HG02678 (cell line): ENCODE measurements at regions not wholly inside any gene's neighbourhood (a gene's known extent, or its start where the extent isn't known, plus 50 kb on each side); places are given as distances from the start of the nearest gene placed in this dataset.

ENCODE experiments used
- ATAC-seq: cut with Tn5 transposase; IDR thresholded peaks from one replicate; pipeline ENCODE4 v1.9.1; 2021; ENCODE audit warnings: mild to moderate bottlenecking, moderate library complexity; ENCODE audit not compliant: unreplicated experiment

DNA sequence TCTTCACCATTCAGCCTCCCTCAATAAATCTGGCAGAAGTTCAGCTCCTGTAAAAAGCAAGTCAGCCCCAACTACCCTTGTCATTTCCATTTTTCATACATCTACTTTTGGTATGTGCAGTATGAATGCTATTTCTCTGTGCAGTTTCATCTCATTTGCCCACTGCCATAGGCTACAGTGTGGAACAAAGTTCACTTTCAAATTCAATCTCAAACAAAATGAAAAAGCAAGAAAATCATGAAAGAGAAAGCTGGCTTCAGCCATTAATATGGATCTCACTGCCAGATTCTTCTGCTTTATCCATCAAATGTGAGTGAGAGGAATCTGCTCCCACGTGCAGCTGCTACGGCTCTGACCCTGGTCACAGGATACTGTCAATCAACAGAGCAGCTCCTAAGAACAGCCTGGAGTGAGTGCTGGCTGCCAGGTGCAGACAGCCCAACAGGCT lies 494.2 kb downstream of the ZNF608 start:
- ATAC-seq = no peak

GRCh38 chr5:124245276-124245675 lies 501.2 kb downstream of the ZNF608 start:
- no peak for ATAC-seq

GRCh38 chr5:124240732-124241131 lies 505.7 kb downstream of the ZNF608 start:
- ATAC-seq = no peak

DNA sequence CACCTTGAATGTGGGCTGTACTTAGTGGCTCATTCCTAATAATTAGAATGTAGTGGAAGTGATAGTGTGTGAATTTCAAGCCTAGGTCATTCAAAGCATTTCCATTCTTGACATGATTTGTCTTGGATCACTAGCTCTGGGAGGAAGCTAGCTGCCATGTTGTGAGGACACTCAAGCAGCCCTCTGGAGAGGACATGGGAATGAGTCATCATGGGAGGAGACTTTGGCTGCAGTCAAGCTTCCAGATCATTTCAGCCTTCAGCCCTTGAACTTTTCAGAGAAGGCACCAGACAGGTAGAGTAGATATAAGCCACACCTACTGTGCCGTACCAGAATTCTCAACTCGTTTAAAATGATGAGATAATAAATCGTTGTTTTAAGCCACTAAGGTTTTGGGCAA lies 506.9 kb downstream of the ZNF608 start:
- no peak for ATAC-seq

DNA sequence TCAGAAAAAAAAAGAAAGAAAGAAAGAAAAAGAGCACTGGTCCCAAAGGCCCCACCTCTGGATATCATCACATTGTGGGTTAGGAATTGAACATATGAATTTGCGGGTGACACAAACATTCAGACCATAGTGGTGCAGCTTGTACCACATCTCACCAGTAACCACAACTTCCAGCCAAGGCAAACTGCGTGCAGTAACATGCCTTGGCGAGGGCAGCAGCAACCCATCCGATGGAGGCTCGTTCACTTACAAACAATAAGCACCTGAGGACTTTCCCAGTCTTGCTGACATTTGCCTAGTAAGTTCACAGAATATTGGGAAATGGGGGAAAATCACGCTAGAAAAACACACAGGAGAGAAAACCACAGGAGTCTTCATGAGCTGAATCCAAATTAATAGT lies 508.1 kb downstream of the ZNF608 start:
- no peak for ATAC-seq

DNA sequence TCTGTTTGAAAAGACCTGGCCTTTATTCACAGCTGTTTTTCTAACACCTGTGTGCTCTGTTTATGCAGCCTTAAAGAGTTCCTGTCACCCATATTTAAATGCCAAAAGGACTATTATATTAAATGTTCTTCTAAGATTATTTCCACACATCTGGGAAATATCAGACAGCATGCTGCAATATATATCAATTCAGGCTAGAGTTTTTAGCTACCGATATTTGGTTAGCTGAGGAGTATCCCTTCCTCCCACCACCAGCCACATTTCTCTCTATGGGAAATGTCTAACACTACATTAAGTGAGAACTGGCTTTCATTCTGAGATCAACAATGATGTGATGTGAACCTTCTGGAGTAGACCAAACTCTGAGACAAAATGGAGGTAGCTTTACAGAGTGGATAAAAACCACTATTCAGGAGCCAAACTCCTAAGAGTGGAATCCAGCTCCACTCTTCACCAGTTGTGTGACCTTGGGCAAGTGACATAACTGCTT lies 509.2 kb downstream of the ZNF608 start:
- ATAC-seq = no peak

DNA sequence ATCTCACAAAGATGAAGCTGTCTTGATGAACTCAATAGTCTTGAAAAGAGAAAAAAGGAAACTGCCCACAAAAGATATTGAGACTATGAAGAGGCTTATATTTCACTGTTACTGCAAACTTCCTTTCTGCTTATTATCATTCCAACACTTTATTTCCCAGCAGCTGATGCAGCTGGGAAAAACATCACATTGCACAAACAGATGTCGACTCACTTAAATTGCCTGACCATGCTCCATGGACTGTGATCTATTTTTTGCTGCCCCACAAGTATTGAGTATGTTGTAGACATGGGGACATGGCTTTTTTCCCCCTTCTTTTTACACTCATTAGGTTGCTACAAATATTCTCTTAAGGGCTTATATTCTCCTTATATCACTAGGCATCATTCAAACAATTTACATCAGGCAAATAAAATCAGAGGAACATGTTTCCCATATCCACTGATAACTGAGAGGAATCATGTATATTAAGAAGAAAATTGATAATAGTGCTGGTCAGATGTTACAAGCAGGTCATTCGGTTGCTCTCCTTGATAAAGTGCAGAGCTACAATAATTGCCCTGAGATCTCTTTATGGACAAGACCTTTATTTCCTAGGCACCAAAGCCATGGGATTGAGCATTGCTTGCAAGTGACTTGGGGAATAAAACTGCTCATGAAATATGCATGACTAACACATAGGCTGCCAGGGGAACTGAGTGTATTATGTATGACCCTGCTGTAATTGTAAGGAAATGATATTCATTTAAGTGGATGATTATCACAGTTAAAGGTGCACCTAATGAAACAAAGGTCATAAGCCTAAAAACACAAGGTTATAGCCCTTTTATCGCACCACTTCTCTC lies 509.9 kb downstream of the ZNF608 start:
- ATAC-seq = no peak

GRCh38 chr5:124235576-124235975 lies 510.9 kb downstream of the ZNF608 start:
- ATAC-seq = no peak

DNA sequence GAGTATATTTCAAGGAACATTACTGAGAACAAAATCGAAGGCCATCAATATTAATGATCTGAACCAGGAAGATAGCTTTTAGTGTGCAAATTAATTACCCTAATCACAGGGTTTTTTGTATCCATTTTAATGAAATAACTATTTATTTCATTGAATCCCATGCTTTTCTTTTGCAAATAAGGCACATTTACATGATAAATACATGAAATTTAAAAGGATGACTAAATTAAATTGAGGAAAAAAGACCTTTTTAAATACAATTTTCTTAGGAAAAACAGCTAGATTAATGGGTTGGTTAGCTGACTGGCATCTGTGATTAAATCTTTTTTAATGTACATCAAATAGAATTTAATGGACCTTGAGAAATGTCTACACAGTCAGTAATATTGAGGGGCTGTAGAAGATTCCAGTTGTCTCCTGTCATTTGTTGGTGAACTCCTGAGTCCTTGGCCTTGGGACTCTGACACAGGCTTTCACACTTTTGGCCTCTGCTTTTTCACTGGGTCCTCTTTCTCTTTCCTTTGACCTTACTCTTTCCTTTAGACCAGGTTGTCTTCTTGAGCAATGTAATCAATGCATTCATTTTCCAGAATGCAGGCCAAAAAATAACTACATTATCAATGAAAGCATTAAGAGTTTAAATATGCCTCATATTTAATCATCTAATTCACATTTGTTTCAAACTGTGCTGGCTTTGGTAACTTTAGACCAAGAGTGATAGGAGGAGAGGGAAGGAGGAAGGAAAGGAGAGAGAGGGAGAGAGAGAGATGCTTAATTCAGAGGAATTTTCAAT lies 511.5 kb downstream of the ZNF608 start:
- ATAC-seq = no peak

DNA sequence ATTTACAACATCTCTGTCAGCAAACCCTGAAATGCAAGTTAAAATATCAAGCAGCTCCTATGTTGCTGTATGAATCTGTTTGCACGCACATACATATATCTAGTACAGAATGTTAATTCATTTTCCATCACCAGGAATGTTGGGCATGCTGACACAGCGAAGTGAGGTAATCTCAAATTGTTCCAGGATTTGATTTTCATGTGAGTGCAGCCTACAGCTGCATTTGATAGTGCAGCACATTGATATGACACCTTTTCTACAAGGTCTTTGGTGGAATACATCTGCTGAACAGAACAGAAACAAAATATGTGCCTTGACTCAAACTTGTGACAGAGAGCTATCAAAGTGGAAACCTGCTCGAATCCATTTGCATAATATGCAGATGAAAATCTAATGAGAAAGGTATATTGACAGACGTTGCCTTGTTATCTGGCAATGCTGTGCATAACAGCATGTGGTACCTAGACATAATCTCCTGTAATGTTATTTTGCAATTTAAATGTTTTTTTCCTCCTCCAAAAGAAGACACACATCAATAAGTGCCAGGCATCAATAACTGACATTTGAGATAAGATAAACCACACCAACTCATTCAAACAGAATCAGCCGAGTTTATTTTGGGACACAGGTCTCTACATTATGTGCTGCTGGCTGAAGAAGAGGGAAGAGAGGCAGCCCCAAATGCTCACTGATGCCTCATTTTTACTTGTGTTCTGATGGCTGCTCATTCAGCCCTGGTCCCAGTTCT lies 512.2 kb downstream of the ZNF608 start:
- ATAC-seq = no peak

DNA sequence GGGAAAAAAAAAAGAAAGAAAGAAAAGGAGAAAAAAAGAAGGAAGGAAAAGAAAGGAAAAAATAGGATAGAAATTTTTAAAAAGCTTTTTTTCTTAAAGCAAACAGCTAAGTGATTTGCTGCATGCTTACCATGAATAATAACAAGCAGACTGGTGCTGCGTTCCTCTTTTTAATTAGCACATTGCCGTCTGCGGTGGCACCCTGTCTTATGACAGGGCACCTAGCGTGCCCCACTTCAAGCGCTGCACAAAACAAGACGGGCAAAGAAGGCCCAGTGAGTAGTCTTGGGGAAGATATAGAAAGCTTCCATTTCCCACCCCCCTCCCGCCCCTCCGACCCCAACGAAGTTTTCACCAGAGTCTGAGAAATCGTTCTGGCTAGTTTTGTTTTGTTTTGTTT lies 513.9 kb downstream of the ZNF608 start:
- no peak for ATAC-seq

- no peak for ATAC-seq
Measured at GRCh38 chr5:124231802-124232201, 514.6 kb downstream of the ZNF608 start.

GRCh38 chr5:124231230-124231629 lies 515.2 kb downstream of the ZNF608 start:
- no peak for ATAC-seq

DNA sequence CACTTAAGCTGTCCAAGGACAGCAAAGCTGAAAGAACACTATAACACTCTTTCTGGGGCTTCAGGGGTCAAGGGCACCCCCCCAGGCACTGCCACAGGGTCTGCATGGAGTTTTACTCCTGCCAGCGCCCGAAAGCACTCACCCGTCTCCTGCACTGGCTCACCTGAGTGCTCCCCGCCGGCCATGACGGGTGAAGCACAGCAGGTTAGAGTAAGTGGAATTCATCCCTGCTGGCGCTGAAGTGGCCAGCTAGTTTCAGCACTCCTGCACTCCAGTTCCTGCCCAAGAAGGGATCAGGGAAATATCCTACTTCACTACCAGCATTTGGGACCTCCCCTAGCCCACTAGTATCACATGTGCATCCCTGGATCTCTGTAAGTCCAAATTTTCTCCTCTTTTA lies 516.0 kb downstream of the ZNF608 start:
- ATAC-seq = no peak

- no peak for ATAC-seq
Measured at GRCh38 chr5:124229352-124229751, 517.1 kb downstream of the ZNF608 start.

DNA sequence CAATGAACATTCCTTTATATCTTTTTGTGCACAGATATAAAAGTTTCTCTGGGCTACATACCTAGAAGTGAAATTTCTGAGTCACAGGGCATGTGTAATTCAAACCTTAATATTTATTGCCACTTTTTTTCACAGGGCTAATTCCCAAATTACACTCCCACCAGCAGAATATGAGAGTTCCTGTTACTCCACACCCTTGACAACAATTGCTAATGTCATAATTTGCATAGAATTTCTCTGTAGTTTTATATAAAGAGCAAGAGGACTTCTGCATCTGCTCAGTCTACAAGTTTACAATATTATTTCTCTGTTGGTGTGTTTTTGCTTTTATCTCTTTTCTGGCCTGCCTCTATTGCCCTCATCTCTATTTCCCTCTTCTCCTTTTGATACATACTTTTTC lies 518.5 kb downstream of the ZNF608 start:
- ATAC-seq = no peak

GRCh38 chr5:124220418-124220817 lies 526.0 kb downstream of the ZNF608 start:
- ATAC-seq = no peak

DNA sequence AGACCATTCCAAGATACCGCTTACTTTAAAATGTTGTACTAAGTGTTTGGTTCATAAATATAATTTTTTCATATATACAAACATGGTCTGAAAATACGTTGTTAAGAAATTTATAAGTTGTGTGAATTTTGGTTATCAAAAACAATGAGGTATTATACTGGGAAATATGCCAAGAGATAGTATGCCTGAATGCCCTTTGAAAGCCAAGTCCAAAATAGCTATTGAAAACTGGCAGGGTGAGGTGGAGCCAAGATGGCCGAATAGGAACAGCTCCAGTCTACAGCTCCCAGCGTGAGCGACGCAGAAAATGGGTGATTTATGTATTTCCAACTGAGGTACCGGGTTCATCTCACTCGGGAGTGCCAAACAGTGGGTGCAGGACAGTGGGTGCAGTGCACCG lies 533.5 kb downstream of the ZNF608 start:
- ATAC-seq = no peak

- ATAC-seq = no peak
Measured at GRCh38 chr5:124210111-124210910, 536.1 kb downstream of the ZNF608 start.

- ATAC-seq = no peak
Measured at GRCh38 chr5:124207118-124207517, 539.3 kb downstream of the ZNF608 start.
